Neuron (in vitro differentiated cells): ENCODE measurements at regions not wholly inside any gene's neighbourhood (a gene's known extent, or its start where the extent isn't known, plus 50 kb on each side); places are given as distances from the start of the nearest gene placed in this dataset.
A peak's percentile ranks its signal among the peaks of the same experiment; 100 is the strongest.
"Not testable (repeated sequence)": the region's sequence is repeated elsewhere in the genome, so short reads cannot be mapped to it uniquely, and the experiment has no call there.

Source experiments
- H2AFZ ChIP-seq: one replicate; pipeline ENCODE4 v1.6.1; 2013; ENCODE audit warnings: low read depth, mild to moderate bottlenecking, inconsistent platforms, low read length, moderate library complexity
- H3K27me3 ChIP-seq: one replicate; pipeline ENCODE4 v1.6.1; 2013; ENCODE audit warnings: low read length; ENCODE audit not compliant: insufficient read depth
- H3K36me3 ChIP-seq: one replicate; pipeline ENCODE4 v1.6.1; 2013; ENCODE audit warnings: low read length; ENCODE audit not compliant: insufficient read depth
- H3K4me1 ChIP-seq: one replicate; pipeline ENCODE4 v1.6.1; 2013; ENCODE audit warnings: low read length; ENCODE audit not compliant: insufficient read depth
- H3K4me3 ChIP-seq: 2 replicates; pipeline ENCODE4 v1.5.1; 2013; ENCODE audit warnings: mild to moderate bottlenecking, low read length, moderate library complexity
- H3K9me3 ChIP-seq: one replicate; pipeline ENCODE4 v1.6.1; 2013; ENCODE audit warnings: low read length

GRCh38 chr5:152694231-152694630 is 289.2 kb upstream of the NMUR2 start:
- H2AFZ ChIP-seq = no peak overlapping the region
- no peaks in the 10 kb centered on the region for H3K9me3 ChIP-seq
- H3K36me3 ChIP-seq = no peaks in the 10 kb centered on the region

GRCh38 chr5:152701305-152701949 is 296.3 kb upstream of the NMUR2 start:
- no peak overlapping the region for H2AFZ ChIP-seq

More at GRCh38 chr5:152694231-152694630, 289.2 kb upstream of the NMUR2 start:
- no peaks in the 10 kb centered on the region for H3K27me3 ChIP-seq
- peaks cover 1% of the 10 kb centered on the region for H3K4me1 ChIP-seq
- H3K4me3 ChIP-seq = no peak overlapping the region

GRCh38 chr5:152704286-152704685 is 299.2 kb upstream of the NMUR2 start:
- no peak overlapping the region for H3K4me3 ChIP-seq
- no peaks in the 10 kb centered on the region for H3K9me3 ChIP-seq
- H3K4me1 ChIP-seq = peaks cover 3% of the 10 kb centered on the region
- no peaks in the 10 kb centered on the region for H3K36me3 ChIP-seq
- H2AFZ ChIP-seq = no peak overlapping the region
- H3K27me3 ChIP-seq = no peaks in the 10 kb centered on the region

More at GRCh38 chr5:152701305-152701949, 296.3 kb upstream of the NMUR2 start:
- H3K9me3 ChIP-seq = no peaks in the 10 kb centered on the region
- no peaks in the 10 kb centered on the region for H3K27me3 ChIP-seq
- H3K36me3 ChIP-seq = no peaks in the 10 kb centered on the region
- H3K4me3 ChIP-seq = no peak overlapping the region
- peaks cover 3% of the 10 kb centered on the region for H3K4me1 ChIP-seq

- no peak overlapping the region for H3K4me3 ChIP-seq
- no peaks in the 10 kb centered on the region for H3K27me3 ChIP-seq
- H2AFZ ChIP-seq = no peak overlapping the region
- no peaks in the 10 kb centered on the region for H3K9me3 ChIP-seq
- no peaks in the 10 kb centered on the region for H3K36me3 ChIP-seq
- peaks cover 6% of the 10 kb centered on the region for H3K4me1 ChIP-seq
Observed at GRCh38 chr5:152711801-152712388, 306.8 kb upstream of the NMUR2 start.

- H3K4me3 ChIP-seq = no peak overlapping the region
- H3K9me3 ChIP-seq = peaks cover 3% of the 10 kb centered on the region
- no peaks in the 10 kb centered on the region for H3K36me3 ChIP-seq
- peak overlapping the region; percentile 20 for H2AFZ ChIP-seq
- H3K27me3 ChIP-seq = peaks cover 2% of the 10 kb centered on the region
- H3K4me1 ChIP-seq = peaks cover 3% of the 10 kb centered on the region
Observed at GRCh38 chr5:152717393-152717792, 312.3 kb upstream of the NMUR2 start.

- H3K36me3 ChIP-seq = no peaks in the 10 kb centered on the region
- peaks cover 3% of the 10 kb centered on the region for H3K4me1 ChIP-seq
- peaks cover 3% of the 10 kb centered on the region for H3K9me3 ChIP-seq
- H2AFZ ChIP-seq = no peak overlapping the region
- peaks cover 3% of the 10 kb centered on the region for H3K27me3 ChIP-seq
- no peak overlapping the region for H3K4me3 ChIP-seq
Observed at GRCh38 chr5:152723482-152723881, 318.4 kb upstream of the NMUR2 start.

GRCh38 chr5:152730176-152730575 is 325.1 kb upstream of the NMUR2 start:
- Histone ChIP-seq H2AFZ (no peak overlapping the region), H3K9me3 (no peaks in the 10 kb centered on the region), H3K4me3 (no peak overlapping the region), H3K4me1 (no peaks in the 10 kb centered on the region), H3K36me3 (no peaks in the 10 kb centered on the region), H3K27me3 (no peaks in the 10 kb centered on the region)

- no peaks in the 10 kb centered on the region for H3K36me3 ChIP-seq
- no peak overlapping the region for H2AFZ ChIP-seq
- no peaks in the 10 kb centered on the region for H3K4me1 ChIP-seq
- no peak overlapping the region for H3K4me3 ChIP-seq
- no peaks in the 10 kb centered on the region for H3K9me3 ChIP-seq
- no peaks in the 10 kb centered on the region for H3K27me3 ChIP-seq
Observed at GRCh38 chr5:152736906-152737305, 331.8 kb upstream of the NMUR2 start.

GRCh38 chr5:152739916-152740315 is 334.8 kb upstream of the NMUR2 start:
- Histone ChIP-seq H3K27me3 (no peaks in the 10 kb centered on the region), H3K9me3 (no peaks in the 10 kb centered on the region), H3K4me1 (no peaks in the 10 kb centered on the region), H3K4me3 (no peak overlapping the region), H3K36me3 (no peaks in the 10 kb centered on the region), H2AFZ (no peak overlapping the region)

- not testable (repeated sequence) for H3K4me3 ChIP-seq, H2AFZ ChIP-seq, H3K4me1 ChIP-seq, H3K27me3 ChIP-seq, H3K9me3 ChIP-seq, H3K36me3 ChIP-seq
Observed at GRCh38 chr5:152741126-152741525, 336.0 kb upstream of the NMUR2 start.

GRCh38 chr5:152787709-152788217 is 382.7 kb upstream of the NMUR2 start:
- H3K4me1 ChIP-seq, H3K36me3 ChIP-seq, H3K4me3 ChIP-seq, H3K27me3 ChIP-seq, H3K9me3 ChIP-seq, H2AFZ ChIP-seq: not testable (repeated sequence)

- H3K4me1 ChIP-seq = no peaks in the 10 kb centered on the region
- no peak overlapping the region for H2AFZ ChIP-seq
- no peaks in the 10 kb centered on the region for H3K27me3 ChIP-seq
- no peaks in the 10 kb centered on the region for H3K36me3 ChIP-seq
- H3K4me3 ChIP-seq = no peak overlapping the region
- no peaks in the 10 kb centered on the region for H3K9me3 ChIP-seq
Observed at GRCh38 chr5:152801886-152802285, 396.8 kb upstream of the NMUR2 start.

GRCh38 chr5:152804179-152804578 is 399.1 kb upstream of the NMUR2 start:
- Histone ChIP-seq H2AFZ (no peak overlapping the region), H3K4me1 (no peaks in the 10 kb centered on the region), H3K36me3 (no peaks in the 10 kb centered on the region), H3K9me3 (no peaks in the 10 kb centered on the region), H3K27me3 (no peaks in the 10 kb centered on the region), H3K4me3 (no peak overlapping the region)

GRCh38 chr5:152811988-152812387 is 406.9 kb upstream of the NMUR2 start:
- no peak overlapping the region for H2AFZ ChIP-seq
- H3K4me3 ChIP-seq = no peak overlapping the region
- H3K36me3 ChIP-seq = no peaks in the 10 kb centered on the region
- H3K27me3 ChIP-seq = no peaks in the 10 kb centered on the region
- no peaks in the 10 kb centered on the region for H3K4me1 ChIP-seq
- H3K9me3 ChIP-seq = peaks cover 9% of the 10 kb centered on the region
